ENCODE measurements at regions not wholly inside any gene's neighbourhood (a gene's known extent, or its start where the extent isn't known, plus 50 kb on each side); places are given as distances from the start of the nearest gene placed in this dataset.

DNA sequence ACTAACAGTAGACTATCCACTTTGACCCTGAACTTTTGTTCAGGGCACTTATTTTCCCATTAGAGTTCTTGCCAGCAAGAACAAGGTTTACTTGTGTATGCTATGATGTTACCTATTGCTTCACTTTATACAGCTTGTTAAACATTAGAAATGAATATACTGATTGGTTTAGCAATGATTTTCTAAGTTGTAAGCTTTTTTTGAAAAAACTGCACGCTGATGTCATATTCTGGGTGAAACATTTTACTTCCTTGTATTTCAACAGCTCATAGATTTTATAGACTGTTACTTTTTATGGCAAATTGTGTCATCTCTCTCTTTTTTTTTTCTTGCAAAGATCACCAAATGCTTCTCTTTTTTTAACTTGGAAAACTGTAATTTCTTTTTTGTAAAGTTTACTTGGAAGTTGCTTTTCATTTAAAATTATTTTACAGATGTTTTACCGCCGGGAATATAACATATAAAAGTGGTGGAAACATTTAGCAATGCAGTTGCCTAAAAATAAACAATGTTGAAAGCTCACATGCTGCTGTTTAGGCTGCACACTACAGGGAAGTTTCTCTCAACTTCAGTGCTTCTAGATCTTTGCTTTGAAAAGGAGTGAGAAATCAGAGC lies 215.3 kb upstream of the NFIA start:
- Mint-ChIP-seq H3K27me3 (ENCODE audit: low read depth) (no peaks in the 10 kb centered on the region), H3K4me1 (peaks cover 23 to 29% of the 10 kb centered on the region in 2 experiments)
- no peak overlapping the region for H3K27ac ChIP-seq (ENCODE audit: insufficient read length, low read depth, low read length)

More for the DNA sequence above, 215.3 kb upstream of the NFIA start:
- no peak for DNase-seq
- Mint-ChIP-seq H3K36me3 (ENCODE audit: insufficient read depth in 1 of 3, low read depth in 3 of 3) (no peaks in the 10 kb centered on the region), H3K4me3 (no peak overlapping the region), H3K27ac (no peak overlapping the region), H3K9me3 (no peaks in the 10 kb centered on the region)
- no peak overlapping the region for H2AK5ac ChIP-seq (ENCODE audit: insufficient read length, low read length)
- H4K8ac ChIP-seq (replicated peaks; ENCODE audit: insufficient read length, low read depth, low read length): no peak overlapping the region
- H2BK20ac ChIP-seq (ENCODE audit: low read depth, low read length, poor library complexity, severe bottlenecking): no peak overlapping the region
- H3K4me2 ChIP-seq (ENCODE audit: insufficient read depth, insufficient read length, low read length): no peak overlapping the region
- no peak overlapping the region for H3K23ac ChIP-seq (ENCODE audit: insufficient read length, low read depth, low read length)
- H3K14ac ChIP-seq (ENCODE audit: insufficient read depth, low read length): no peak overlapping the region
- no peaks in the 10 kb centered on the region for H3K23me2 ChIP-seq (ENCODE audit: insufficient read length, low read depth, low read length, poor library complexity, severe bottlenecking)
- H3K56ac ChIP-seq (ENCODE audit: insufficient read length, low read depth, low read length): no peak overlapping the region
- no peak overlapping the region for H4K5ac ChIP-seq (ENCODE audit: insufficient read length, low read depth, low read length)
- no peaks in the 10 kb centered on the region for H3K79me1 ChIP-seq (ENCODE audit: insufficient read depth, low read depth, low read length, poor library complexity, severe bottlenecking)
- H2BK15ac ChIP-seq (ENCODE audit: low read depth, low read length): no peak overlapping the region
- H2BK5ac ChIP-seq (ENCODE audit: insufficient read length, low read length): no peak overlapping the region
- H2BK120ac ChIP-seq (ENCODE audit: low read depth, low read length, poor library complexity, severe bottlenecking): no peak overlapping the region
- no peak overlapping the region for H2BK12ac ChIP-seq (ENCODE audit: insufficient read length, low read depth, low read length)
- TF ChIP-seq, protein P1, sequence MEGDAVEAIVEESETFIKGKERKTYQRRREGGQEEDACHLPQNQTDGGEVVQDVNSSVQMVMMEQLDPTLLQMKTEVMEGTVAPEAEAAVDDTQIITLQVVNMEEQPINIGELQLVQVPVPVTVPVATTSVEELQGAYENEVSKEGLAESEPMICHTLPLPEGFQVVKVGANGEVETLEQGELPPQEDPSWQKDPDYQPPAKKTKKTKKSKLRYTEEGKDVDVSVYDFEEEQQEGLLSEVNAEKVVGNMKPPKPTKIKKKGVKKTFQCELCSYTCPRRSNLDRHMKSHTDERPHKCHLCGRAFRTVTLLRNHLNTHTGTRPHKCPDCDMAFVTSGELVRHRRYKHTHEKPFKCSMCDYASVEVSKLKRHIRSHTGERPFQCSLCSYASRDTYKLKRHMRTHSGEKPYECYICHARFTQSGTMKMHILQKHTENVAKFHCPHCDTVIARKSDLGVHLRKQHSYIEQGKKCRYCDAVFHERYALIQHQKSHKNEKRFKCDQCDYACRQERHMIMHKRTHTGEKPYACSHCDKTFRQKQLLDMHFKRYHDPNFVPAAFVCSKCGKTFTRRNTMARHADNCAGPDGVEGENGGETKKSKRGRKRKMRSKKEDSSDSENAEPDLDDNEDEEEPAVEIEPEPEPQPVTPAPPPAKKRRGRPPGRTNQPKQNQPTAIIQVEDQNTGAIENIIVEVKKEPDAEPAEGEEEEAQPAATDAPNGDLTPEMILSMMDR (conservative IDR thresholded peaks at IDR 0.05): no peak
- no peak overlapping the region for H3T11ph ChIP-seq (ENCODE audit: low read length)
- no peak overlapping the region for H3K18ac ChIP-seq (ENCODE audit: insufficient read length, low read depth, low read length)
- no peak overlapping the region for H3K9ac ChIP-seq (ENCODE audit: extremely low read depth, insufficient read length, low read length)
- H3K4ac ChIP-seq (ENCODE audit: low read depth, low read length): no peak overlapping the region
- WGBS (ENCODE audit: extremely low coverage, insufficient read length, low lambda C conversion rate): no CpG with 5 or more reads among the region's 3 CpGs
- H3K9me3 ChIP-seq (ENCODE audit: control insufficient read depth, low read depth, low read length): no peaks in the 10 kb centered on the region
- H3K79me2 ChIP-seq (ENCODE audit: insufficient read depth, low read length): no peaks in the 10 kb centered on the region
- no peak overlapping the region for H4K91ac ChIP-seq (ENCODE audit: insufficient read length, low read depth, low read length)
- H3K27me3 ChIP-seq (ENCODE audit: insufficient read depth, low read length): no peaks in the 10 kb centered on the region
- peaks cover under 1% of the 10 kb centered on the region; the same call in 1 of the 2 replicates for H3K4me1 ChIP-seq (ENCODE audit: insufficient read depth, low read length)
- no peaks in the 10 kb centered on the region for H4K20me1 ChIP-seq (ENCODE audit: control insufficient read depth, insufficient read depth, insufficient read length)
- H2AFZ ChIP-seq (ENCODE audit: low read length): no peak overlapping the region
